Lower leg skin (tissue), 3 donors: ENCODE measurements at regions not wholly inside any gene's neighbourhood (a gene's known extent, or its start where the extent isn't known, plus 50 kb on each side); places are given as distances from the start of the nearest gene placed in this dataset.

Source experiments
- CTCF ChIP-seq, 3 donors: fragments of 450-650 bp; IDR thresholded peaks; one replicate each; pipeline ENCODE4 v1.5.1; 2016; ENCODE audit warnings: antibody characterized with exemption in 3 of 3, mild to moderate bottlenecking in 3 of 3, moderate library complexity in 2 of 3
- POLR2A ChIP-seq, 2 donors: fragments of 450-650 bp; IDR thresholded peaks; one replicate each; pipeline ENCODE4 v1.6.1; 2016 to 2017; ENCODE audit warnings: antibody characterized with exemption in 2 of 2, mild to moderate bottlenecking in 1 of 2, moderate library complexity in 1 of 2

- TF ChIP-seq CTCF (IDR thresholded peaks at IDR 0.05) = no peak
- TF ChIP-seq POLR2A (IDR thresholded peaks at IDR 0.05) = no peak
These were observed 162.6 kb downstream of the RTL3 start for GRCh38 chrX:78496483-78496882.
